Epithelial cell of proximal tubule (primary cell): ENCODE measurements at regions not wholly inside any gene's neighbourhood (a gene's known extent, or its start where the extent isn't known, plus 50 kb on each side); places are given as distances from the start of the nearest gene placed in this dataset.

ENCODE experiments used
- DNase-seq: peaks from one replicate; pipeline ENCODE4 v3.0.0-alpha.2; 2011; ENCODE audit warnings: low read depth
- H3K4me3 ChIP-seq: 2 replicates; pipeline ENCODE4 v1.5.1; 2011; ENCODE audit warnings: low read depth, mild to moderate bottlenecking, low read length
- TF ChIP-seq, protein P1 (sequence below): conservative IDR thresholded peaks from 2 replicates; pipeline ENCODE4 v1.5.1; 2012; ENCODE audit warnings: low read depth, mild to moderate bottlenecking, low read length

GRCh38 chr22:27491888-27492287, 309.7 kb downstream of the MN1 start:
- H3K4me3 ChIP-seq, result no peak overlapping the region
- DNase-seq, result no peak
- TF ChIP-seq, protein P1, sequence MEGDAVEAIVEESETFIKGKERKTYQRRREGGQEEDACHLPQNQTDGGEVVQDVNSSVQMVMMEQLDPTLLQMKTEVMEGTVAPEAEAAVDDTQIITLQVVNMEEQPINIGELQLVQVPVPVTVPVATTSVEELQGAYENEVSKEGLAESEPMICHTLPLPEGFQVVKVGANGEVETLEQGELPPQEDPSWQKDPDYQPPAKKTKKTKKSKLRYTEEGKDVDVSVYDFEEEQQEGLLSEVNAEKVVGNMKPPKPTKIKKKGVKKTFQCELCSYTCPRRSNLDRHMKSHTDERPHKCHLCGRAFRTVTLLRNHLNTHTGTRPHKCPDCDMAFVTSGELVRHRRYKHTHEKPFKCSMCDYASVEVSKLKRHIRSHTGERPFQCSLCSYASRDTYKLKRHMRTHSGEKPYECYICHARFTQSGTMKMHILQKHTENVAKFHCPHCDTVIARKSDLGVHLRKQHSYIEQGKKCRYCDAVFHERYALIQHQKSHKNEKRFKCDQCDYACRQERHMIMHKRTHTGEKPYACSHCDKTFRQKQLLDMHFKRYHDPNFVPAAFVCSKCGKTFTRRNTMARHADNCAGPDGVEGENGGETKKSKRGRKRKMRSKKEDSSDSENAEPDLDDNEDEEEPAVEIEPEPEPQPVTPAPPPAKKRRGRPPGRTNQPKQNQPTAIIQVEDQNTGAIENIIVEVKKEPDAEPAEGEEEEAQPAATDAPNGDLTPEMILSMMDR, result no peak

DNA sequence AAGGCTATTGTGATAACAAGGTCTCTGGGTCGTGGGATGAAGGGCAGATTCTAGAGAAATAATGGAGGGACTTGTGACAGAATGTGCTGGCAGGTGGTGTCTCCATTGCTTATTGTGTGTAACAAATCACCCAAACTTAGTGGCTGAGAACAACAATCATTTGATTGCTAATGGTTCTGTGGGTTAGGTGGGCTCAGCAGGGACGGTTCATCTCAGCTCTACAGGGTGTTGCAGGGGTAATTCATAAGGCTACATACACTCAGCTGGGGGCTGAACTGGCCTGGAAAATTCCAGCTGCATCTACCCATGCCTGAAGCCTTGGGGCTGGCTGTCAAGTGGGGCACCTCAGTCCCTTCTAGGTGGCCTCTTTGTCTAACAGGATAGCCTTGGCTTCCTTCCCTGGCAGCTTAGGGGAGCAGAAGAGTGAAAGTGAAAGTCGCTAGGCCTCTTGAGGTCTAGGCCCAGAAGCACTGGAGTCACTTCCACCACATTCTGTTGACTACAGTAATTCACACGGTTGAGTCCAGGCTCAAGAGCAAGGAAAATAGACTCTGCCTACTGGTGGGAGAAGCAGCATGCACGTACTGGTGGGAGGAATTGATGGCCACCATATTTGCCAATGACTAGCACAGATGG, 308.9 kb downstream of the MN1 start:
- DNase-seq, result no peak
- H3K4me3 ChIP-seq, result no peak overlapping the region
- TF ChIP-seq, protein P1, result no peak

- DNase-seq, result no peak
- TF ChIP-seq, protein P1, result no peak
- H3K4me3 ChIP-seq, result no peak overlapping the region
These were observed 307.8 kb downstream of the MN1 start for GRCh38 chr22:27493796-27494195.

- no peak for DNase-seq
- no peak overlapping the region for H3K4me3 ChIP-seq
- TF ChIP-seq, protein P1, result no peak
These were observed 306.8 kb downstream of the MN1 start for GRCh38 chr22:27494785-27495184.

DNA sequence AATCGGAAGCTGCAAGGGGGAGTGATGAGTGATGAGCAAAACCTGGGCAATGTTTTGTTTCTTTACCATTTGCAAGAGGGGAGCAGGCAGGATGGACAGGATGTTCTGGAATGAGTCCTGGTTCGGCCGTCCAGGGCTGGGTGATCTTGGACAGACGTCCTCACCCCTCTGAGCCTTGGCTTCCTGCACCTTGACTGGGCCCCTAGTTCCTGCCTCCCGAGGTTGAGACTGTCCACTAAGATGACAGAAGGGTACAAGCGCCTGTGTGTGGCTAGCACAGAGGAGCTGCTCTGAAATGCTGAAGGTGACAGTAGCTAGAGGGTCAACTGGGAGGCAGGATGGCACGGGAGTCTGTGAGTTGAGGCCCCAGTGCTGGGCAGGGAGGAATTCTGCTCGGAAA, 306.2 kb downstream of the MN1 start:
- TF ChIP-seq, protein P1, result no peak
- DNase-seq, result no peak
- no peak overlapping the region for H3K4me3 ChIP-seq

DNA sequence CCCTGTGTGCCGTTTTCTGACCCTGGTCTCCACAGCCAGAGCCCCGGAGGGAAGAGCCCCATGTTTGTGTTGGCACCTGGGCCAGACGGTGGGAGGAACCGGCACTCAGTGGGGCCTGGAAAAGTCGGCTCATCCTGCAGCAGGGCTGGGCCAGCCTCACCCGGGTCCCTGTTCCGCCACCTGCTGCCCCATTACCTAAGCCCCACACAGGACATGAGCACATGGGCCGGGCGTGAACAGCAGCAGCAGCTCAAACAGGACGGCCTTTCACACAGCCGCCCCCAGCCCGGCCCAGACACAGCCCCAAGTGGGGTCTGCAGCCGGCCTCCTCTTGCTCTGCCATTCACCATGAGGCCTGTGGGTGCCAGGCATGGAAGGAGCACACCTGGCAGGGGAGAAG, 302.4 kb downstream of the MN1 start:
- TF ChIP-seq, protein P1, result no peak
- no peak overlapping the region for H3K4me3 ChIP-seq
- DNase-seq, result no peak

GRCh38 chr22:27501191-27501936, 300.2 kb downstream of the MN1 start:
- H3K4me3 ChIP-seq, result no peak overlapping the region
- TF ChIP-seq, protein P1, result no peak
- DNase-seq, result no peak
